Gastrocnemius medialis (tissue), 4 donors: ENCODE measurements at regions not wholly inside any gene's neighbourhood (a gene's known extent, or its start where the extent isn't known, plus 50 kb on each side); places are given as distances from the start of the nearest gene placed in this dataset.

Experiments
- POLR2A ChIP-seq, 2 donors: fragments of 450-650 bp; IDR thresholded peaks; one replicate each; pipeline ENCODE4 v1.6.1; 2017; ENCODE audit warnings: antibody characterized with exemption in 2 of 2, mild to moderate bottlenecking in 2 of 2, moderate library complexity in 2 of 2
- TF ChIP-seq, protein P1 (sequence below), 5 experiments: fragments of 450-650 bp in 3 of 5; fragments of 200-600 bp in 2 of 5; sonication (generic) in 2 of 5; IDR thresholded peaks in 4 of 5; conservative IDR thresholded peaks in 1 of 5; 1 replicate in 4 of 5; 2 replicates in 1 of 5; pipeline ENCODE4 v1.5.1; 2016 to 2019; ENCODE audit warnings: antibody characterized with exemption in 5 of 5, mild to moderate bottlenecking in 3 of 5, moderate library complexity in 3 of 5

GRCh38 chr6:148291876-148292275 lies 50.8 kb upstream of the SASH1 start:
- TF ChIP-seq, protein P1, sequence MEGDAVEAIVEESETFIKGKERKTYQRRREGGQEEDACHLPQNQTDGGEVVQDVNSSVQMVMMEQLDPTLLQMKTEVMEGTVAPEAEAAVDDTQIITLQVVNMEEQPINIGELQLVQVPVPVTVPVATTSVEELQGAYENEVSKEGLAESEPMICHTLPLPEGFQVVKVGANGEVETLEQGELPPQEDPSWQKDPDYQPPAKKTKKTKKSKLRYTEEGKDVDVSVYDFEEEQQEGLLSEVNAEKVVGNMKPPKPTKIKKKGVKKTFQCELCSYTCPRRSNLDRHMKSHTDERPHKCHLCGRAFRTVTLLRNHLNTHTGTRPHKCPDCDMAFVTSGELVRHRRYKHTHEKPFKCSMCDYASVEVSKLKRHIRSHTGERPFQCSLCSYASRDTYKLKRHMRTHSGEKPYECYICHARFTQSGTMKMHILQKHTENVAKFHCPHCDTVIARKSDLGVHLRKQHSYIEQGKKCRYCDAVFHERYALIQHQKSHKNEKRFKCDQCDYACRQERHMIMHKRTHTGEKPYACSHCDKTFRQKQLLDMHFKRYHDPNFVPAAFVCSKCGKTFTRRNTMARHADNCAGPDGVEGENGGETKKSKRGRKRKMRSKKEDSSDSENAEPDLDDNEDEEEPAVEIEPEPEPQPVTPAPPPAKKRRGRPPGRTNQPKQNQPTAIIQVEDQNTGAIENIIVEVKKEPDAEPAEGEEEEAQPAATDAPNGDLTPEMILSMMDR (IDR thresholded peaks at IDR 0.05 in 4 of 5, conservative IDR thresholded peaks at IDR 0.05 in 1 of 5), result no peak
- no peak for TF ChIP-seq POLR2A (IDR thresholded peaks at IDR 0.05)
